NCI-H526 treated with DMSO at 0.1 percent for 48 hours (cell line): ENCODE measurements at regions not wholly inside any gene's neighbourhood (a gene's known extent, or its start where the extent isn't known, plus 50 kb on each side); places are given as distances from the start of the nearest gene placed in this dataset.
A peak's percentile ranks its signal among the peaks of the same experiment; 100 is the strongest.
"Not testable (repeated sequence)": the region's sequence is repeated elsewhere in the genome, so short reads cannot be mapped to it uniquely, and the experiment has no call there.

Experiments used
- DNase-seq: peaks from one replicate; lab custom pipeline; 2025; lab: John Stamatoyannopoulos, UW

DNA sequence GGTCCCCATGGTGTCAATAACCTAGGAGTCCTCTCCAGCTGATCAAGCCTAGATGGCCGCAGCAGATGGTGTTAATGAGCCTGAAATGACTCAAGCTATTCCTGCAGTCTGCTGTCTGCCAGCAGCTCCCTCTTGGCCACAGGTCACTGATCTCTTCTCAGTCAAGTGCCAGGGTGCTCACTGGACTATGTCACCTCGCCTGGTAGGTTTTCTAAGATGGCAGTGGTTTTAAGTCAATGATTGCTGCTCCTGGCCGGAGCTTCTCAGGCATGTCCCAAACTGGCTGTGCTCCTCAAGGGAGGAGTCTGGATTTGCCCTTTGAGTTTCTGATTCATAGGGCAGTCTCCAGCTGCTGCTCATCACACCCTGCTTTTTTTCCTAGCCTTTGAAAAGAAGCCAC lies 58.6 kb upstream of the SHISA6 start:
- DNase-seq: no peak

- no peak for DNase-seq
Observed at GRCh38 chr17:11178581-11178980, 62.4 kb upstream of the SHISA6 start.

- no peak for DNase-seq
Observed at GRCh38 chr17:11177340-11177739, 63.7 kb upstream of the SHISA6 start.

DNA sequence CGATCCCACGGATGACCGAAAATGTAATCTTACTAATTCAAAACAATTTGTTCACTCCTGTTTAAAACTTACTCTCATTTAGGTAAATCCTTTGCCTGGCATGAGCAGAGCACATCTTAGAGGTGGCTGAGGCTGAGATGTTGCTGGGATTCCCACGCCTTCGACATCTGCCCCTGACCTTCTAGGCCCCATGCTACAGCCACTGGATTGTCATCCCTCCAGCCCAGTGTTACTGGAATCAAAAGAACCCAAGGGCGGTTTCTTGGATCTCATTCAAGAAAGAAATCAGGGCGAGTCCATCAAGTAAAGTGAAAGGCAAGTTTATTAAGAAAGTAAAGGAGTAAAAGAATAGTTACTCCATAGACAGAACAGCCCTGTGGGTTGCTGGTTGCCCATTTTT lies 64.5 kb upstream of the SHISA6 start:
- DNase-seq: no peak

GRCh38 chr17:11170881-11171280 lies 70.1 kb upstream of the SHISA6 start:
- DNase-seq: no peak

- DNase-seq: no peak
Observed at GRCh38 chr17:11151818-11152425, 89.1 kb upstream of the SHISA6 start.

DNA sequence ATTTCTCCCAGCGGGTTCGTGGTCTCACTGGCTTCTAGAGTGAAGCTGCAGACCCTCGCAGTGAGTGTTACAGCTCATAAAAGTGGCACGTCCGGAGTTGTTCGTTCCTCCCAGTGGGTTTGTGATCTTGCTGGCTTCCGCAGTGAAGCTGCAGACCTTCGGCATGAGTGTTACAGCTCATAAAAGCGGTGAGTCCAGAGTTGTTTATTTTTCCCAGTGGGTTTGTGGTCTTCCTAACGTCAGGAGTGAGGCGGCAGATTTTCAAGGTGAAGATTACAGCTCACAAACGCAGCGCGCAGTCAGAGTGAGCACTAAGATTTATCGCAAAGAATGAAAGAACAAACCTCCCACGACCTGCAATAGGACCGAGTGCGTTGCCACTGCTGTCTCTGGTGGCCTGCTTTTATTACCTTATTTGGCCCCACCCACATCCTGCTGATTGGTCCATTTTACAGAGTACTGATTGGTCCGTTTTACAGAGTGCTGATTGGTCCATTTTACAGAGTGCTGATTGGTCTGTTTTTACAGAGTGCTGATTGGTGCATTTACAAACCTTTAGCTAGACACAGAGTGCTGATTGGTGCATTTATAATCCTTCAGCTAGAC lies 90.0 kb upstream of the SHISA6 start:
- DNase-seq: not testable (repeated sequence)

GRCh38 chr17:11144358-11145233 lies 96.4 kb upstream of the SHISA6 start:
- DNase-seq: peak; percentile 8

- DNase-seq: no peak
Observed at GRCh38 chr17:11142231-11142630, 98.8 kb upstream of the SHISA6 start.

- no peak for DNase-seq
Observed at GRCh38 chr17:11140501-11140900, 100.5 kb upstream of the SHISA6 start.

- DNase-seq: no peak
Observed at GRCh38 chr17:11140043-11140442, 101.0 kb upstream of the SHISA6 start.

GRCh38 chr17:11138023-11138422 lies 103.0 kb upstream of the SHISA6 start:
- DNase-seq: no peak

DNA sequence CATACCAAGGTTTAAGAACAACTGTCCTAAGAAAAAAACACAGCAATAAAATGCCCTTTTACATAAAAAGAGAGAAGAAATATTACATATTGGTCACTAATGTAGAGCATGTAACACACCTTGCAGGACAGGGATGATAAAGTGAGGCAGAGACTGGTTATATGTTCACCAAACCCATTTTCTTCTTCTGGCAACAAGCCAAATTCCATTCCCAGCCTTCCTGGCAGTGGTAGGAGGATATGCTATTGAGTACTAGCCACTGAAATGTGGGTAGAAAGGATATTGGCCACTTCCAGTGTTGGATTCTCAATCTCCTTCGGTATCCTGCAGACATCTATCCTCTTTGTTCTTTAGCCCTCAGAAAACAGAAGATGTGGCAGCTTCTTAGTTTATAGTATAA lies 105.2 kb upstream of the SHISA6 start:
- no peak for DNase-seq

DNA sequence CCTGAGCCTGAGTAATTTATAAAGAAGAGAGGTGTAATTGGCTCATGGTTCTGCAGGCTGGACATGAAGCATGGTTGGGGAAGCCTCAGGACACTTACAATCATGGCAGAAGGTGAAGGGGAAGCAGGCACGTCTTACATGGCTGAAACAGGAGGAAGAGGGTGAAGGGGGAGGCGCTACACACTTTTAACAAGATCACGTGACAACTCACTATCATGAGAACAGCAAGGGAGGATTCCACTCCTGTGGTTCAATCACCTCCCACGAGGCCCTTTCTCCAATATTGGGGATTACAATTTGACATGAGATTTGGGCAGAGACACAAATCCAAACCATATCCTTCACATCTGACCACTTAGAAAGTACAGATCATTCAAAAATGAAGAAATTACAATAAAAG lies 110.6 kb upstream of the SHISA6 start:
- no peak for DNase-seq

DNA sequence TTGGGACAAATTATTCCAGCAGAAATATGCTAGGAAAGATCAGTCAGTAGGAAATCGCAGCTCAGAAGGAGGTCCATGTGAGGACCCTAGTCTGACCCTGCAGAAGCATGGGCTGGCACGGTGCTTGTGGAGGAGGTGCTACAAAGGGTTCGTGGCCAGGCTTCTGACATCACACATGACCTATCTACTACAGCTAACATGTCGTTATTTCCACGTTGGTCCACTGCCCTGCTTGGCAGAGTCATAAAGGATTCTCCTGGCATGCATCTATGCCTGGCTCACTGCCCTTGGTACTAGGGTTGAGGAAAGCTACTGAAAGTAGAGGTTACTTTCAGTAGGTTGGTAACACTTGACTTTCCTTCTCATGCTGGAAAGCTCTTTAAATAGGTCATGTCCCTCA lies 118.1 kb upstream of the SHISA6 start:
- no peak for DNase-seq

- DNase-seq: no peak
Observed at GRCh38 chr17:11121341-11121985, 119.5 kb upstream of the SHISA6 start.

GRCh38 chr17:11109106-11109505 lies 131.9 kb upstream of the SHISA6 start:
- DNase-seq: no peak

DNA sequence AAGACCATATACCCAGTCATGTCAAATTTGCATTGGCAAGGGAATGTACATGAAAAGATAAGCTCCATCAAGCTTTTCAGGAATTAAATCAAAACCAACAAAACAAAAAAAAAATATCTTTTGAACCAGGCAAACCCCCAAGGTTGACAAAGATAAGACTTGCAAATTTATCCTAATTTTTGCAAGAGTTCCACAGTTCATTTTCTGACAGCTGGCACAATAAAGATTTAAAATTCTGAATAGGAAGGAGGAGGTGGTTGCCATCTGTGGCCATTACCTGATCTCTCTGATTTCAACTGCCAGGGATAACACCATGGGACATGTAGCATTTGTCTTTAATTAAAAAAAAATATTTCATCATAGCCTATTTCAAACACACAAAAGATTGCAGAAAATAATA lies 135.9 kb upstream of the SHISA6 start:
- DNase-seq: no peak

- DNase-seq: no peak
Observed at GRCh38 chr17:11097121-11097520, 143.9 kb upstream of the SHISA6 start.

DNA sequence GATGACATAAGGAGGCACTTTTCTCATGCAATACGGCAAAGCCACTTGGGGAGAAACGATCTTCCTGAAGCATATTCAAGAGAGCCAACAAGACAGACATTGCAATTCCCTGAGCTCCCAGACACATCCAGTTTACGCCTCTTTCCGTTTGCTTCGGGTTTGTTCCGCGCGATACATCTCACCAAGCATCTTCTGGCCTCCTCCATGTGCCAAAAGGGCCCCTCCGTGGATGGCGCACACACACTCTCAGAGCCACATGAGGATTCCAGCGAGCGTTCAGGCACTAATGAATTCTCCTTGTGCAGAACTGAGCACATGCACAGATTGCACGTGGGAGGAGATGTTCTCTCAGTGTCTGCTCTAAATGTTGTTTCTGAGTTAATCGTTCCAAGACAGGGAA lies 146.7 kb upstream of the SHISA6 start:
- no peak for DNase-seq

DNA sequence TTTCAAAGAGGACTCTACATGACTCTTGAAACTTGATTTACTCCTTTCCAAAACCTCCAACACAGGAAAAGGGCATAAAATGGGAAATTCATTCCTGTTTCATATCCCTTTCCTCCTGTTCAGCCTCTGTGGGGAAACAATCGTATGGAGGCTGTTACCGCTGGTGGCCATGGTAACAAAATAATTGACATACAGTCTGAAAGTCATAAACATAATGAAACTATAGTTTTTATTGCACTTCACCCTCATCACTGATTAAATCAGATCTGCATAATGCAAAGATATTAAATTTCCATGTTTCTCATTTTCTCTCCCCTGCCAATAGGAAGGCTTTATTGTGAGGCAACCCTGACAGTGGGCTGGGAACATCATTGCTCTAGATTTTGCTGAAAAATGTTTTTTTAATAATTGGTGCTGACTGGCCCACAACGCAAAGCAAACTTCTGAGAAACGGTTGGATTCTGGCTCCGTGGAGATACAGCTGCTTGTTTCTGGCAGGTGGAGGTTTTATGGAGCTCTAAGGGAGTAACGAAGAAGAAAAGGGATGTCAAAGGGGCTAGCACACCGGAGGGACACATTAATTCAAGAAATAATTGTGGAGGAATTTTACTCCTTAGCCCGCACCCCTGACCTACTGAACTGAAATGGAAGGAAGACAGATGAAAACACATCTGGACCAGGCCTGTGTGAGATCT lies 154.2 kb upstream of the SHISA6 start:
- DNase-seq: no peak

GRCh38 chr17:11082559-11082958 lies 158.5 kb upstream of the SHISA6 start:
- DNase-seq: no peak
